Kidney epithelial cell (primary cell): ENCODE measurements at regions not wholly inside any gene's neighbourhood (a gene's known extent, or its start where the extent isn't known, plus 50 kb on each side); places are given as distances from the start of the nearest gene placed in this dataset.

Experiments
- DNase-seq: peaks from one replicate; pipeline ENCODE4 v3.0.0-alpha.2; 2010; ENCODE audit warnings: low read depth
- H3K27me3 ChIP-seq: 2 replicates; pipeline ENCODE4 v1.6.0; 2011; ENCODE audit warnings: low read length; ENCODE audit not compliant: control insufficient read depth, insufficient read depth
- H3K36me3 ChIP-seq: 2 replicates; pipeline ENCODE4 v1.5.1; 2011; ENCODE audit warnings: low read length; ENCODE audit not compliant: control insufficient read depth, insufficient read depth
- H3K4me3 ChIP-seq: 2 replicates; pipeline ENCODE4 v1.5.1; 2011; ENCODE audit warnings: low read depth, mild to moderate bottlenecking, control low read depth, low read length
- TF ChIP-seq, protein P1 (sequence below): IDR thresholded peaks from 2 replicates; pipeline ENCODE4 v1.5.1; 2011; ENCODE audit warnings: mild to moderate bottlenecking, moderate library complexity, low read length, control low read depth, inconsistent platforms; ENCODE audit not compliant: insufficient read depth, poor library complexity, severe bottlenecking

DNA sequence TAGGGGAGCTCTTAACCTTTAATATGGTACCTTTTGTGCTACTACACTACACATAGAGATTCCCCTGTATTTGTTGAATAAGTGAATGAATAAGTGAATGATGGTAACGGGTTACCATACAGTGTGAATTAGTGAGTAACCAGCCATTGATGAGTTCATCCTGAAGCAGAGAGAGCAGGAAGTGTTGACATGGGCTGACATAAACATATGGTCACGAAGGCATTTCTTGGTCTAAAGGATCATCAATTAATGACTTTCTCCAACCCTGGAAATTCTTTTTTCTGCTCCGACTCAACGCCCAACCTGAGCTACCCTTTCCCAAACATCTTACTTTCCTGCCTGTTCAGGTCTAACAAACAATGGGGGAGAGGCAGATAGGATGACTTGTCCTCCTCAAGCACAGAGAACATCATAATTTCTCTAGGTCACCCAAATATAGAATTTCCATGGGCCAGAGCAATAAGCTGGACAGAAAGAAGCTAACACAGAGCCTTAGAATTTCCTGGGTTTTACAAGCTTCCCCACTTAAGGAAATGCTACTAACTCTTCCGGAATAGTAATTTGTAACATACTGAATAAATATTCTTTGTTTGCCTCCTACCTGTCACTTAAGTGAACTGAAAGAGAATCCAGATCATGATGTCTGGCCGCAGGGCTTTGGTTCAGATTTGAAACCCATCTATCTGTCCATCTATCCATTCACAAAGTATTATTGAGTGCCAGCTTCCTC lies 114.7 kb upstream of the NGF start:
- no peaks in the 10 kb centered on the region for H3K36me3 ChIP-seq
- no peak overlapping the region for H3K4me3 ChIP-seq
- TF ChIP-seq, protein P1, sequence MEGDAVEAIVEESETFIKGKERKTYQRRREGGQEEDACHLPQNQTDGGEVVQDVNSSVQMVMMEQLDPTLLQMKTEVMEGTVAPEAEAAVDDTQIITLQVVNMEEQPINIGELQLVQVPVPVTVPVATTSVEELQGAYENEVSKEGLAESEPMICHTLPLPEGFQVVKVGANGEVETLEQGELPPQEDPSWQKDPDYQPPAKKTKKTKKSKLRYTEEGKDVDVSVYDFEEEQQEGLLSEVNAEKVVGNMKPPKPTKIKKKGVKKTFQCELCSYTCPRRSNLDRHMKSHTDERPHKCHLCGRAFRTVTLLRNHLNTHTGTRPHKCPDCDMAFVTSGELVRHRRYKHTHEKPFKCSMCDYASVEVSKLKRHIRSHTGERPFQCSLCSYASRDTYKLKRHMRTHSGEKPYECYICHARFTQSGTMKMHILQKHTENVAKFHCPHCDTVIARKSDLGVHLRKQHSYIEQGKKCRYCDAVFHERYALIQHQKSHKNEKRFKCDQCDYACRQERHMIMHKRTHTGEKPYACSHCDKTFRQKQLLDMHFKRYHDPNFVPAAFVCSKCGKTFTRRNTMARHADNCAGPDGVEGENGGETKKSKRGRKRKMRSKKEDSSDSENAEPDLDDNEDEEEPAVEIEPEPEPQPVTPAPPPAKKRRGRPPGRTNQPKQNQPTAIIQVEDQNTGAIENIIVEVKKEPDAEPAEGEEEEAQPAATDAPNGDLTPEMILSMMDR = no peak
- DNase-seq = no peak
- no peaks in the 10 kb centered on the region for H3K27me3 ChIP-seq

DNA sequence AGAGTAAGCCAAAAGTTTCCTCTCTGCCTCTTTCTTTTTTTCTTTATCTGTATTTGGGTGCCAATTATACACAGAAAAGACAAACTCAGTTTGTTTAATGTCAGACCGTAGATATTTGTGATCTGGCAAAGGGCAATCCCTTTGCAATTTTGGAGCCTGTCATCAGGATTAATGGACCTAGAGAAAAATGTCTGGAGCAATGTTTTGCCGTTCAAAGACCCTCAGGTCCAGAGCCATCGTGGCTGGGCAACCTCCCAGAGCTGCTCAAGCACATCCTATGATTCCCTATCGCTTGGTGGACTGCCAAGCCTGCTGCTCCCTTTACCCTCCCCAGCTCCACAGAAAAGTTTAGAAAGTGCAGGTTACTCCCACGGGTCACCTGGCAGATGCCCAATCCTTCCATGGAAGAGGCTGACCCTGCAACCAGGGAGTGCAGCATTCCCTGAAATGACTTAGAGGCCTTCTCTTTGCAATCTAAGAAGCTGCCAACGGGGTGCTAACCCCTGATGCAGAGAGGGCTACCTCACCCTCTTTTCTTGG lies 112.5 kb upstream of the NGF start:
- no peaks in the 10 kb centered on the region for H3K27me3 ChIP-seq
- DNase-seq = no peak
- TF ChIP-seq, protein P1 = no peak
- no peak overlapping the region for H3K4me3 ChIP-seq
- H3K36me3 ChIP-seq = no peaks in the 10 kb centered on the region

DNA sequence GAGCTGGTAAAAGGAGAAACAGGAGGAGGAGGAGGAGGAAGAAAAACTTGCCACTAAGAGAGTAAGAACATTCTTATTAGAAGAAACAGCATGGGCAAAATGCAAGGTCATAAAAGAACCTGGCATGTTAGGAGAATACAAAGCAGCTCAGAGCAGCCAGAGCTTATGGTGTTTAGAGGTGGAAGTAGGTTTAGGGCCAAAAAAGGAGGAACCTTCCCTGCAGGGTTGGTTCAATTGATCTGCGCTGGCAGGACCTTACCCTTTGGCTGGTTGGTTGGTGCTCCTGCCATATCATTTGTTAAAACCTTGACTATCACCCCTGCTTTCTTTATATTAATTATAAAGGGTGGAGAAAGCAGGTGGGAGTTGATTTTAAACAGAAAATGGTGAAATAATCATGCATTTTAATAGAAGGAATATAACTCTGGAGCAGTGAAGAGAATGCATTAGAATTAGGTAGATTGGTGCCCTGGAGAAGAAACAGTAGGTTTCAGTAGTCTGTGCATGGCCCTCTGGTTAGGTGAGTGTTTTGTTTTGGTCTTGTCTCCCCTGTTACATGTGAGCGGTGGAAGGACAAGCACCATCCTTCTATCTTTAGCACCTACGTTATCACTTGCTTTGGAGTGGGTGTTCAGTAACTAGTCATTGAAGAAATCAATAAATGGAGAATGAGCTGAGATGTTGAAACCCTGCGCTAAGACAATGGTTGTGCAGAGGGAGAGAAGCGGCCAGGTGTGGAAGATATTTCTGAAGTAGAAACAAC lies 110.4 kb upstream of the NGF start:
- no peak for DNase-seq
- Histone ChIP-seq H3K4me3 (no peak overlapping the region), H3K27me3 (no peaks in the 10 kb centered on the region), H3K36me3 (no peaks in the 10 kb centered on the region)
- TF ChIP-seq, protein P1 = no peak

DNA sequence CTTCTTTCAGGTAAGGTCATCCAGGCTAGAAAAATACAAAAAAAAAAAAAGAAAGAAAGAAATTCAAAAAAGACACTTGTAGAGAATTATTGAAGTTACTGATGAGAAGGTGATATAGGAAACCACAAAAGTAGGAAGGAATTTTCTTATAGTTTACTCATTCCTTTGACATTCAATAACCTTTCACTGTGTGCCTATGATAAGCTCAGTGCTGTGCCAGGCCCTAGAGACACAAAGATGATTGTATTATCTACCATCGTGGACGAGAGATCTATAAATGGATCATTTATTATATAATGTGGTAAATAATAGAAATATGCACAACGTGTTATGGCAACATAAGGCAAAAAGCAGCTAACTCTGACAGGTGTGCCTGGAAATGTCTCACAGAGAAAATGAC lies 109.6 kb upstream of the NGF start:
- TF ChIP-seq, protein P1 = no peak
- Histone ChIP-seq H3K27me3 (no peaks in the 10 kb centered on the region), H3K4me3 (no peak overlapping the region), H3K36me3 (no peaks in the 10 kb centered on the region)
- DNase-seq = no peak

DNA sequence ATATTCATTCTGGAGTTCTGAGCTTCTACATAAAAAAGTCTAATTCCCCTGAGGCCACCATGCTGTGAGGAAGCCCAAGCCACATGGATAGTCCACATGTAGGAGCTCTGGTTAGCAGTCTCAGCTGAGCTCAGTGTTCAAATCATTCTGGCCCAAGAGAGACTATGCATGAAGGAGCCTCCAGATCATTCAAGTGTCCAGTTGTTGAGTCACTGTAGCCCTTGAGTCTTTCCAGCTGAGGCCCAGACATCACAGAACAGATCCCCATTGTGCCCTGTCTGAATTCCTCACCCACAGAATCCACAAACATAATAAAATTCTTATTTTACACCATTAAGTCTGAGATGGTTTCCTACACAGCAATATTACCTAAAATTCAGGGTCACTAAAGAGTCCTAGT lies 107.0 kb upstream of the NGF start:
- TF ChIP-seq, protein P1 = no peak
- no peak for DNase-seq
- H3K4me3 ChIP-seq = no peak overlapping the region
- H3K27me3 ChIP-seq = no peaks in the 10 kb centered on the region
- H3K36me3 ChIP-seq = no peaks in the 10 kb centered on the region
